GM12873 (cell line): ENCODE measurements at regions not wholly inside any gene's neighbourhood (a gene's known extent, or its start where the extent isn't known, plus 50 kb on each side); places are given as distances from the start of the nearest gene placed in this dataset.

Source experiments
- TF ChIP-seq, protein P1 (sequence below): IDR thresholded peaks from 2 replicates; pipeline ENCODE4 v1.5.1; 2012; ENCODE audit warnings: low read depth, mild to moderate bottlenecking, moderate library complexity, low read length, control low read depth; ENCODE audit not compliant: insufficient read depth; ENCODE audit errors: missing control alignments

DNA sequence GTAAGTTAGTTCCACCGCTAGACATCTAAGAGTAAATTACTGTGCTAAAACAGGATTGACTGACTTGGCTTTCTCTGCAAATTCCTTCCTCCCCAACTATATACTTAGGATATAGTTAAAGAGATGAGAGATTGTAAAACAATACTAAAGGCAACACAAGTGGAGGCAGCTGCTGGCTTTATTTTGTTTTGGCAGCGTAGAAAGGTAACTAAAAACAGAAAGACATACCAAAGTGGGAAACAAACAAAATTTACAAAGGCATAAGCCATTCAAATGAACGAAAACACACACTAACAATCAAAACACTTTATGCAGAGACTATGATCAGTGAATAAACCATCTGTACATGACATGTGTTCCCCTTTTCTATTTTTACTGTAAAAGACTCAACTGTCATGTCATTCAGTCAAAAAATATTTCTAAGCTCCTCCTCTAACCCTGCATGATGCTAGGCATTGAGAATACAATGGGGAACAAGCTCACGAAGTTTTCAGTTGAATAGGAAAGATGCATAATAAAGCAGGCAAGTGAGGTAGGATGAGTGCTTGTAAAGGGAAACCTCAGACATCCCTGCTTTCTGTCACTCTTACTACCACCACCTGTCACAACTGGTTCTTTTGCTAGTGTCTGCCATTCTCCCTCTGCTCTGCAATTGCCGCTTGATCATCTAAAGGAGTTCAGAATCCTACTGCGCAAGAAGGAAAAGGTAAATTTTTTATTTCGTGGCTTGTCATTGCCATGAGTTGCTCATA, 64.2 kb upstream of the COL1A2 start:
- TF ChIP-seq, protein P1, sequence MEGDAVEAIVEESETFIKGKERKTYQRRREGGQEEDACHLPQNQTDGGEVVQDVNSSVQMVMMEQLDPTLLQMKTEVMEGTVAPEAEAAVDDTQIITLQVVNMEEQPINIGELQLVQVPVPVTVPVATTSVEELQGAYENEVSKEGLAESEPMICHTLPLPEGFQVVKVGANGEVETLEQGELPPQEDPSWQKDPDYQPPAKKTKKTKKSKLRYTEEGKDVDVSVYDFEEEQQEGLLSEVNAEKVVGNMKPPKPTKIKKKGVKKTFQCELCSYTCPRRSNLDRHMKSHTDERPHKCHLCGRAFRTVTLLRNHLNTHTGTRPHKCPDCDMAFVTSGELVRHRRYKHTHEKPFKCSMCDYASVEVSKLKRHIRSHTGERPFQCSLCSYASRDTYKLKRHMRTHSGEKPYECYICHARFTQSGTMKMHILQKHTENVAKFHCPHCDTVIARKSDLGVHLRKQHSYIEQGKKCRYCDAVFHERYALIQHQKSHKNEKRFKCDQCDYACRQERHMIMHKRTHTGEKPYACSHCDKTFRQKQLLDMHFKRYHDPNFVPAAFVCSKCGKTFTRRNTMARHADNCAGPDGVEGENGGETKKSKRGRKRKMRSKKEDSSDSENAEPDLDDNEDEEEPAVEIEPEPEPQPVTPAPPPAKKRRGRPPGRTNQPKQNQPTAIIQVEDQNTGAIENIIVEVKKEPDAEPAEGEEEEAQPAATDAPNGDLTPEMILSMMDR = no peak

DNA sequence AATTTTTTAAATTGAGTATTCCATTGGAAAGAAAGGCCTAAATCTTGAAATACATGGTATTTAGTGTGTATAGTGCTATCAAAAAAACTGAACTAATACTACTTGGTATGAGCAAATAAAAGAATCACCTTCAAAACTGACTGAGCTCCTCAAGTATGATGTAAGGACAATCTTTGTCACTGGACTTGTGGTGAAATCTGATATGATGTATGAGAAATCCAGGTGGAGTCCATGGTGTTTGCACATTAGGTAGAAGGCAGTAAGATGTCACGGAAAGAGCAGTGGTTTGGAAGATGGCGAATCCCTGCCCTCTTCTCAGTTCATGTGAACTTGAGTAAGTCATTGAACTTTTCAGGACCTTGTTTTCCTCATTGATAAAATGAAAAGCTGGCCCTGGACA, 62.1 kb upstream of the COL1A2 start:
- TF ChIP-seq, protein P1 = no peak

DNA sequence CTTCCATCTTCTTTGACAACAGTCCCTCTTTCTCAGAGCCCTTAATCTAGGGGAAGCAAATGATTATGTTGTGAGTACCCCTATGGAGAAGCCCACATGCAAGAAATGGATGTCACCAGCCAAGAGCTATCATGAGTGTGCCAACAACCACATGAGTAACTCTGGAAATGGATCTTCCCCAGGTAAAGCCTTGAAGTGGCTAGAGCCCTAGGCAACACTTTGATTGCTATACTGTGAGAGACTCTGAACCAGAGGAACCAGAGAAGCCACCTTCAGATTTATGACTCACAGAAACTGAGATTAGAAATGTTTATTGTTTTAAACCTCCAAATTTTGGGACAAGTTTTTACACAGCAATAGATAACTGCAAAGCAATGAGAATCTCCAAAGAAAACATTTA, 60.9 kb upstream of the COL1A2 start:
- TF ChIP-seq, protein P1 = no peak

DNA sequence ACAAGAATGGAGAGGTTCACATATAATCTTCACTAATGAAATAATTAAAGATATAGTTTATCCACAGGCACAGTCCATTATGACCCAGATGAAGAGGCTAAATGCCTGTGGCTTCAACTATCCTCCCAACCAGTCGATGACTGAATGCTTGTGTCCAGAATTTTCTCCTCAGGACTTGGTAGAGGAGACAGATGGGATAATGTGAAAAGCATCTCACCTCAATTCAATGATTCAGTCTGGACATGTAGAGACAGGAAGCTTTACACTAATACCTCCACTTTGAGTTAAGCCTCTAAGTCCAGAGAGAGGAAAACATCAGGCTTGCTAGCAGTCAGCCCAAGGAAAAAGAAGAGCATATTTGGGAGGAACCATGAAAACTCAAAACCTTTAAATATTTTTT, 59.1 kb upstream of the COL1A2 start:
- TF ChIP-seq, protein P1 = no peak

DNA sequence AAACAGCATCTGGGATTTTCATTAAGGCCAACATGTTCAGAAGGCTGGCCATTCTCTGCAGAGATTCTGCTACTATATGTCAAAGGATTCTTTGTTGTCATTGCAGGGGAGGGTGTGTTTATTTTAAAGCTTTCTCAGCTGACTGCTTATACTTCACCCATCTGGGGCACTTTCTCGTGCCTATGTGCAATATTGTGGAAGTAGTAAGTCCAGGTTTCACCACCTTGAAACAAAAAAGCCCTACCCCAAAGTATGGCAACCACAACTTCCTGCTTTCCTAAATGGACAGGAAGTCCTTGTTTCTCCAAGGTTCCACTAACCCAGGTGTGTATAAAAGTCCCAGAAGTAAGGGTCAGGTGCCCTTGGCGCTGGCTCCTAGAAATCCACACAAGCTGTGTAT, 58.7 kb upstream of the COL1A2 start:
- TF ChIP-seq, protein P1 = no peak

DNA sequence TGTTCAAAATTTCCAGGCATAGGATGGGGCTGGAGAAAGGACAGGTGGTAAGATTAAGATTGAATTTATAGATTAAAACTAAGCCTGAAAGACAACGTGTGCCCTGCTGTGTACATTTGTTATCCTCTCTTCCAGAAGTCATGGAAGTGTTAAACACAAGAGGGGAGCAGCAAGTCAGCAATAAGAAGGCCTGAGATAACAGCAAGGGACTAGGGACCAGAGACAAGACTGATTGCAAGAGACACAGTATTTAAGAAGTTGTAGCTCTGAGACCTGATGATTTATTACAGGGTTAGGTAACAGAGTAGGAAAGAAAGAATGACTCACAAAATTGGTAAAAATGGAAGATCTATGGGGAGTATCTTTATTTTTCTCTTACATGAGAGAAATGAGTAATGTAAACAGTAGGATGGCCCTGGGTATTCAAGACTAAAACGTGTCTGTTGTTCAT, 55.7 kb upstream of the COL1A2 start:
- TF ChIP-seq, protein P1 = no peak

DNA sequence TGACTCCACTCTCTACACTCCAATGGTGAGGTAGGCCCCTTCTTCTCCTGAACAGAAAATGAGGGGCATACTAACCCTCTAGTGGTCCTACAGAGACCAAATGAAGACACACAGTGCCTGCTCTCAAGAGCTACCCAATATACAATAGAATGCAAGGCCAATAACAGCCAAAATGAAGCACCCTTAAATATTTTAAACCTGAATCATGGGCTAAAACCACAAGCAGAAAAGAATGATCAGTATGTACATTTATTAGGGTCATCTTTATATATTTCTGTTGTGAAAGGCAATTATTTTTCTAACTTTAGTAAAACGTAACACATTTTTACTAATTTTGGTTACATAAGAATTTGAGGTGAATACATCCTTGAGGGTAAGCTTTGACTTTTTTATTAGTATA, 49.9 kb upstream of the COL1A2 start:
- TF ChIP-seq, protein P1 = no peak
